KMS-11 (cell line): ENCODE measurements at regions not wholly inside any gene's neighbourhood (a gene's known extent, or its start where the extent isn't known, plus 50 kb on each side); places are given as distances from the start of the nearest gene placed in this dataset.

Experiments used
- H2AFZ ChIP-seq: fragments of 200-600 bp; sonication (generic); 2 replicates; pipeline ENCODE4 v1.6.1; 2016; ENCODE audit warnings: antibody characterized with exemption, mixed run types, low read depth
- H3K27ac ChIP-seq: fragments of 200-600 bp; sonication (generic); 2 replicates; pipeline ENCODE4 v1.6.1; 2016; ENCODE audit warnings: mild to moderate bottlenecking, mixed run types
- H3K27me3 ChIP-seq: fragments of 200-600 bp; sonication (generic); 2 replicates; pipeline ENCODE4 v1.6.1; 2017; ENCODE audit warnings: mild to moderate bottlenecking, low read depth, mixed run types, moderate library complexity; ENCODE audit not compliant: insufficient read depth
- H3K36me3 ChIP-seq: fragments of 200-600 bp; sonication (generic); 2 replicates; pipeline ENCODE4 v1.6.1; 2017; ENCODE audit warnings: mild to moderate bottlenecking, mixed run types; ENCODE audit not compliant: insufficient read depth
- H3K4me1 ChIP-seq: fragments of 200-600 bp; sonication (generic); 2 replicates; pipeline ENCODE4 v1.6.1; 2016; ENCODE audit warnings: mild to moderate bottlenecking, low read depth, mixed run types; ENCODE audit not compliant: poor library complexity, severe bottlenecking
- H3K4me2 ChIP-seq: fragments of 200-600 bp; sonication (generic); 2 replicates; pipeline ENCODE4 v1.7.0; 2016; ENCODE audit warnings: mild to moderate bottlenecking, mixed run types
- H3K4me3 ChIP-seq: fragments of 200-600 bp; sonication (generic); IDR thresholded peaks from 2 replicates; pipeline ENCODE4 v1.6.1; 2017; ENCODE audit warnings: low read depth, low read length, mixed read lengths; ENCODE audit not compliant: insufficient read depth
- H3K79me2 ChIP-seq: fragments of 200-600 bp; sonication (generic); 2 replicates; pipeline ENCODE4 v1.6.1; 2016; ENCODE audit warnings: low read depth, mixed run types; ENCODE audit not compliant: insufficient read depth
- H3K9ac ChIP-seq: fragments of 200-600 bp; sonication (generic); 2 replicates; pipeline ENCODE4 v1.6.1; 2016; ENCODE audit warnings: mild to moderate bottlenecking, mixed run types
- H4K20me1 ChIP-seq: fragments of 200-600 bp; sonication (generic); 2 replicates; pipeline ENCODE4 v1.6.1; 2016; ENCODE audit warnings: mild to moderate bottlenecking, mixed run types; ENCODE audit not compliant: insufficient read depth
- CTCF ChIP-seq: fragments of 200-600 bp; sonication (generic); conservative IDR thresholded peaks from 2 replicates; pipeline ENCODE4 v1.6.1; 2017; ENCODE audit warnings: low read depth, mild to moderate bottlenecking, antibody characterized with exemption, low read length, moderate library complexity, mixed read lengths

DNA sequence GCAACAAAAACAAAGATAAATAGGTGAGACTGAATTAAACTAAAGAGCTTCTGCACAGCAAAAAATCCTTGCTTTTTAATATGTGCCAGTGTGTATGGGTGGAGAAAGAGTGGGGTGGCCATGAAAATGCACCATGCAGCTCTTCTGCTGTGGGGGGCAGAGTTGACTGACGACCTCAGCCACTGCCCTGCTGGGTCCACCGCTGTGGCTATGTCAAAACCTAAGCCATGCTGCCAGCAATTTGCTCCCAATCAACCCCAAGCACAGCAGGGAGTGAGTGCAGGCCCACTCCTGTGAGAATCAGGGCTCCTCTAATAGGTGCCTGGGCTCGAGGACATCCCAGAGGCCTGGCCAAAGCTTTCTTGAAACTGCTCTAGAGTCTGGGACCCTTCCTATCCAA is 235.6 kb upstream of the RBBP8 start:
- no peak overlapping the region for H3K9ac ChIP-seq
- H2AFZ ChIP-seq: no peak overlapping the region
- no peak for TF ChIP-seq CTCF
- H3K4me2 ChIP-seq: no peak overlapping the region
- H3K4me1 ChIP-seq: no peaks in the 10 kb centered on the region
- H3K27ac ChIP-seq: no peak overlapping the region
- H3K36me3 ChIP-seq: no peaks in the 10 kb centered on the region
- no peak overlapping the region for H3K4me3 ChIP-seq
- H3K79me2 ChIP-seq: no peaks in the 10 kb centered on the region
- H4K20me1 ChIP-seq: no peaks in the 10 kb centered on the region
- H3K27me3 ChIP-seq: no peaks in the 10 kb centered on the region

- Histone ChIP-seq H3K9ac (no peak overlapping the region), H3K4me2 (no peak overlapping the region), H4K20me1 (no peaks in the 10 kb centered on the region), H3K79me2 (no peaks in the 10 kb centered on the region), H3K36me3 (no peaks in the 10 kb centered on the region), H3K27ac (no peak overlapping the region), H3K4me1 (no peaks in the 10 kb centered on the region), H3K27me3 (no peaks in the 10 kb centered on the region), H3K4me3 (no peak overlapping the region), H2AFZ (no peak overlapping the region)
- no peak for TF ChIP-seq CTCF
Measured at GRCh38 chr18:22698711-22699110, 234.4 kb upstream of the RBBP8 start.

DNA sequence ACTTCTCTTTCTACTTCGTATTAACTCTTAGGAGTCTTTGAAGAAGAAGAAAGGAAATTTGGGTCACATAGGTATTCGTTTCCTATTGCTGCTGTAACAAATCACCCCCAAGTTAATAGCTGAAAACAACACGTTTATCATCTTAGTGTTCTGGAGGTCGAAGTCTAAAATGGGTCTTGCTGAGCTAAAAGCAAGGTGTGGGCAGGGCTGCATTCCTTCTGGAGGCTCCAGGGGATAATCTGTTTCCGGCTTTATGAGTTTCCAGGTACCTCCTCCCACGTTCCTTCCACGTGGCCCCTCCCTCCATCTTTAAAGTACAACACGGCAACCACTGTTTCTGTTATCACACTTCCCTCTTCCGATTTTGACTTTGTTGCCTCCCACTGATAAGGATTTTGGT is 233.5 kb upstream of the RBBP8 start:
- H3K4me2 ChIP-seq: no peak overlapping the region

DNA sequence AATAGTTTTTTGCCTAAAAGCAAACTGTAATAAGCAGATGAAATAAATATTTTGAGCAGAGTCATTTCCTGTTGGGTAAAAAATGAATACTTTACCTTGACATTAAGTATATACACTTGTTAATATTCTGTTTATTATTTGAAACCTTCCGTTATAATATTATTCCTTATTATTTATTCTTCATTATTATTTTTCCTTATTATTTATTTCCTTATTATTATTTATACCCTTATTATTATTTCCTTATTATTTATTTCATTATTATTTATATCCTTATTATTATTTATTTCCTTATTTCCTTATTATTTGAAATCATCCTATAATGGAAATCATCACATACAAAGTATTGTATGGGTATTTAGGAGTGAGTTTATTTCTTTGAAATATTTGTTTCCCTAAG is 232.2 kb upstream of the RBBP8 start:
- H3K36me3 ChIP-seq: no peaks in the 10 kb centered on the region
- no peaks in the 10 kb centered on the region for H4K20me1 ChIP-seq
- H3K27ac ChIP-seq: no peak overlapping the region
- no peak overlapping the region for H2AFZ ChIP-seq
- no peak overlapping the region for H3K4me2 ChIP-seq
- H3K79me2 ChIP-seq: no peaks in the 10 kb centered on the region
- no peaks in the 10 kb centered on the region for H3K4me1 ChIP-seq
- no peak overlapping the region for H3K9ac ChIP-seq
- no peaks in the 10 kb centered on the region for H3K27me3 ChIP-seq
- no peak for TF ChIP-seq CTCF
- H3K4me3 ChIP-seq: no peak overlapping the region

More for the DNA sequence above, 233.5 kb upstream of the RBBP8 start:
- Histone ChIP-seq H3K27me3 (no peaks in the 10 kb centered on the region), H4K20me1 (no peaks in the 10 kb centered on the region), H3K4me3 (no peak overlapping the region), H3K4me1 (no peaks in the 10 kb centered on the region), H3K36me3 (no peaks in the 10 kb centered on the region), H2AFZ (no peak overlapping the region), H3K27ac (no peak overlapping the region), H3K79me2 (no peaks in the 10 kb centered on the region), H3K9ac (no peak overlapping the region)
- TF ChIP-seq CTCF: no peak

- no peak overlapping the region for H3K4me3 ChIP-seq
- no peaks in the 10 kb centered on the region for H3K79me2 ChIP-seq
- H3K4me1 ChIP-seq: no peaks in the 10 kb centered on the region
- no peak overlapping the region for H3K4me2 ChIP-seq
- TF ChIP-seq CTCF: no peak
- no peaks in the 10 kb centered on the region for H4K20me1 ChIP-seq
- H3K27me3 ChIP-seq: no peaks in the 10 kb centered on the region
- H2AFZ ChIP-seq: no peak overlapping the region
- H3K36me3 ChIP-seq: no peaks in the 10 kb centered on the region
- H3K9ac ChIP-seq: no peak overlapping the region
- H3K27ac ChIP-seq: no peak overlapping the region
Measured at GRCh38 chr18:22701326-22701725, 231.8 kb upstream of the RBBP8 start.
